ENCODE measurements at regions not wholly inside any gene's neighbourhood (a gene's known extent, or its start where the extent isn't known, plus 50 kb on each side); places are given as distances from the start of the nearest gene placed in this dataset.

DNA sequence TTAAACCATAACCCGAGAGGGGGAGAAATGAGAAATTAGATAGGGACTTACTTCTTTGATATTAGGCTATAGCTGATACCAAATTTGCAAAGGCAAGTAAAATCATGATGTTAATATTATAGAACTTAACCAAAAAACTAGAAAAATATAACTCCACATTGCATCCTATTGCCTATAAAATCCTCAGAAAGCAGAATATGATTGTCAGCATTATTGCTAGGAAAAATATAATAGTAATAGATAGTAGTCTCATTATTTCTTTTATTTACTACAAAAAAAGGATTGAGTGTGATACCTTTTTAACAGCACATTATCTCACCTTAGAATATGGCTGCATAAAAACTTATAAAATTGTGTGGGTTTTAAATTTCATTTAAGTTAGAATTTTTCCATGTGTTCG, 206.5 kb upstream of the CDIN1 start:
- Histone ChIP-seq H3K27ac (ENCODE audit: low read length) (no peak overlapping the region), H3K9ac (ENCODE audit: low read depth, low read length) (no peak overlapping the region), H3K4me1 (ENCODE audit: insufficient read depth, low read length) (no peaks in the 10 kb centered on the region; the same call in 1 of the 2 replicates), H3K9me3 (ENCODE audit: insufficient read depth, low read depth, low read length) (no peaks in the 10 kb centered on the region), H3K4me3 (ENCODE audit: low read length) (no peak overlapping the region), H3K27me3 (ENCODE audit: insufficient read depth, low read length) (no peaks in the 10 kb centered on the region), H3K36me3 (ENCODE audit: insufficient read depth, low read depth, low read length) (no peaks in the 10 kb centered on the region)

DNA sequence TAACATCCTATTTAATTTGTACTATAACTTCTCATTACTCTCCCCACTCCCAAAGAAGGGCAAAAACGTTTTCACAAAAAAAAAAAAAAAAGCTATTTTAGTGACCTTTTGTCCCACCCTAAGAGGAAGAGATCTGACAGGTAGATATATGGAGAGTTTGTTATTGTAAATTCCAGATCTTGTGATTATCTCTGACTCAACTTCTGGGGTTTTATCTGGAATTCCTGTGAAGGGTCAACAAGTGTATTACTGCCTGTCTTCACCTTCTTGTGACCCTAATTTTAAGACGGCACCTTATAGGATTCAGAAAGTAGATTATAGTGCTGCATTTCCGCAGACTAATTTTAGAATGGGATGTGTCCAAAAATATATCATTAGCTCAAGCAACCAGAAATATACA, 205.9 kb upstream of the CDIN1 start:
- no peaks in the 10 kb centered on the region for H3K9me3 ChIP-seq (ENCODE audit: insufficient read depth, low read depth, low read length)
- H3K36me3 ChIP-seq (ENCODE audit: insufficient read depth, low read depth, low read length), result no peaks in the 10 kb centered on the region
- no peaks in the 10 kb centered on the region; the same call in 1 of the 2 replicates for H3K4me1 ChIP-seq (ENCODE audit: insufficient read depth, low read length)
- no peaks in the 10 kb centered on the region for H3K27me3 ChIP-seq (ENCODE audit: insufficient read depth, low read length)
- no peak overlapping the region for H3K4me3 ChIP-seq (ENCODE audit: low read length)
- H3K27ac ChIP-seq (ENCODE audit: low read length), result no peak overlapping the region
- no peak overlapping the region for H3K9ac ChIP-seq (ENCODE audit: low read depth, low read length)

DNA sequence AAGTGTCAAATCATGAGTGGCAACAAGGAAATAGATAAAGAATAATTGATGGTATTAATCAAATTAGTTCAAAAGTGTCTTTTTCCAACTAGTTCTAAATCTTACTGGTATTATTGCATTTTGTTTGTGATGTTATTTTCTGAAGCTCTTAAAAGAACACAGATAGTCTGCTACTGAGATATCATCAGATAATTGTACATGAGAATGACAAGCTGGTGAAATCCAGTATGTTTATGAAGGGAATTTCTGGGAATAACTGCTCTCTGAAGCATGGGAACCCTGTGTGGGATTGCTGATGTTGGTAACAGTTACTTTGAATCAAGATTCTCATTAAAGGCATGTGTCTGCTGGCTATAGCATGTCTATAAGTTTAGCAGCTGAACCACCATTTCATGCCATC, 190.3 kb upstream of the CDIN1 start:
- Histone ChIP-seq H3K27ac (ENCODE audit: low read length) (no peak overlapping the region), H3K27me3 (ENCODE audit: insufficient read depth, low read length) (no peaks in the 10 kb centered on the region), H3K9me3 (ENCODE audit: insufficient read depth, low read depth, low read length) (no peaks in the 10 kb centered on the region), H3K4me3 (ENCODE audit: low read length) (no peak overlapping the region), H3K36me3 (ENCODE audit: insufficient read depth, low read depth, low read length) (no peaks in the 10 kb centered on the region), H3K4me1 (ENCODE audit: insufficient read depth, low read length) (no peaks in the 10 kb centered on the region), H3K9ac (ENCODE audit: low read depth, low read length) (no peak overlapping the region)

DNA sequence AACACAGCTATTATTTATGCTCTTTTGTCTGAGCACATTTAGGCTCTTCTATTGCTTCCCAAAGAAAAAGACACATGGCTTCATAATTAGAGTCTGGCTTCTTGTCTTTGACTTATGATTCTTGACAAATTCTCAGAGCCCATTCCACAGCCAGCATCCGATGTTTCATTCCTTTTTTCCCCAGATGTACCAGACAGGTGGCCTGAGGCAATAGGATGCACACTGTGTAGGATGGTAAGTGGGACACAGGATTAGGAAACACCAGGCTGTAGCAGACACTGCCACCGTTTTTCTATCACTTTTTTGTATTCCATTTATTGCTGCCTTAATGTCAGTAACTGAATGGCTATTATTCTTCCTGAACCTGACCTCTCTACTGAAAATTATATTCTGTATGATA, 188.9 kb upstream of the CDIN1 start:
- Histone ChIP-seq H3K27ac (ENCODE audit: low read length) (no peak overlapping the region), H3K9me3 (ENCODE audit: insufficient read depth, low read depth, low read length) (no peaks in the 10 kb centered on the region), H3K9ac (ENCODE audit: low read depth, low read length) (no peak overlapping the region), H3K4me1 (ENCODE audit: insufficient read depth, low read length) (no peaks in the 10 kb centered on the region), H3K36me3 (ENCODE audit: insufficient read depth, low read depth, low read length) (no peaks in the 10 kb centered on the region), H3K4me3 (ENCODE audit: low read length) (no peak overlapping the region), H3K27me3 (ENCODE audit: insufficient read depth, low read length) (no peaks in the 10 kb centered on the region)

DNA sequence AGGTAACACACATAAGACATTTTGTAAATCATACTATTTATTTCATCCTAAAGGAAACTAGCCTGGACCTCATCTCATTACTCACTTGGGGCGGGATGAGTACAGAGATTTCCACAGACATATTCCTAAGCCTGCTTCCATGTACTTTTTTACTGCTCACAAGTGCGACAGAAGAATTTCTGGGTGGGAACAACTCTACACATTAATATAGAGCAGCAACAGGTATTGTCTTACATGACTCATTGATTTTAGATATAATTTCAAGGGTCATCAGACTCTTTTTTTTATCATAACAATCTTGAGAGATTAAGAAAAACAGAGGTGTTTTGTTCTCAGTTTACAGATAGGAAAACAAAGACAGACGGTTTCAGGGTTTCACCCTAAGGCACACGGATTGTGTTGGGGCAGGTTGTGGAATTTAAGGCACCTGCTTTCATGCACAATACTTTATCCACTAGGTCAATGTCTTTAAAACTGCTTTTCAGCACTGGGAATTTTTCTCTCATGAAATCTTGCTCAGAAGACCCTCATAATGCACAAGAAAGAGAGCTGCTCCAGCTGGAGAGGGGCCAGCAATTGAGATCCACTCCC, 186.7 kb upstream of the CDIN1 start:
- H3K27ac ChIP-seq (ENCODE audit: low read length), result no peak overlapping the region
- no peaks in the 10 kb centered on the region for H3K27me3 ChIP-seq (ENCODE audit: insufficient read depth, low read length)
- H3K9ac ChIP-seq (ENCODE audit: low read depth, low read length), result no peak overlapping the region
- H3K4me3 ChIP-seq (ENCODE audit: low read length), result no peak overlapping the region
- no peaks in the 10 kb centered on the region for H3K9me3 ChIP-seq (ENCODE audit: insufficient read depth, low read depth, low read length)
- no peaks in the 10 kb centered on the region for H3K36me3 ChIP-seq (ENCODE audit: insufficient read depth, low read depth, low read length)
- H3K4me1 ChIP-seq (ENCODE audit: insufficient read depth, low read length), result no peaks in the 10 kb centered on the region

DNA sequence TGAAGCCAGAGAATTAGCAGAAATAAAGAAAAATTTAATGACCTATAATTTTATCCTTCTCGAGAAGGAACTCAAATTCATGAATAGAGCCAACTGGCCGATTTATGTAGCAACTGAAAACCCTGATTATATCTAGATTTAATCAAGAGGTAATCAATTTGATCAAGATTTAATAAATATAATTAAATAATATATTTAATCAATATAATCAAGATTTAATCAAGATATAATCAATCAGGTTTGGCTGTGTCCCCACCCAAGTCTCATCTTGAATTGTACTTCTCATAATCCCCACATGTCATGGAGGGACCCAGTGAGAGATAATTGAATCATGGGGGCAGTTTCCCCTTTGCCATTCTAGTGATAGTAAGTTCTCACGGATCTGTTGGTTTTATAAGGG, 181.2 kb upstream of the CDIN1 start:
- H3K4me1 ChIP-seq (ENCODE audit: insufficient read depth, low read length), result peaks cover 3% of the 10 kb centered on the region
- no peaks in the 10 kb centered on the region for H3K9me3 ChIP-seq (ENCODE audit: insufficient read depth, low read depth, low read length)
- no peak overlapping the region for H3K27ac ChIP-seq (ENCODE audit: low read length)
- H3K27me3 ChIP-seq (ENCODE audit: insufficient read depth, low read length), result no peaks in the 10 kb centered on the region
- H3K36me3 ChIP-seq (ENCODE audit: insufficient read depth, low read depth, low read length), result no peaks in the 10 kb centered on the region
- no peak overlapping the region for H3K9ac ChIP-seq (ENCODE audit: low read depth, low read length)
- no peak overlapping the region for H3K4me3 ChIP-seq (ENCODE audit: low read length)

DNA sequence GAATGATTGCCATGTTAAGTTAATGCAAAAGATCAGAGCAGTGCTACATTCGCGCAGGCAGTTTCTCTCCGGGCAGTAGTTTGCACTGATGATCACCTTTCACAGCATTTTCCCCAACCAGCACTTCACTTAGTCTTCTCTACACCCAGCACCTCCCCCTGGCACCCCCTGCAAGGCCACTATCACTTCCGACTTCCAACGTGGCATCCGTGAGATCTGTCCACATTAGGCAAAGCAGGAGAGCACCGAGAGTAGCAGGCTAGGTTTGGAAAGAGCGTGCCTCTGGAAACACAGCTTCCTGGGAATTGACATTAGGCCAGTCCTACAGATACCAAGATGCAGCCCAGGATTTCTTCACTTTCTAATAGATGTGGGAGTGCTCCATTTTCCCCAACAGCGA, 180.2 kb upstream of the CDIN1 start:
- no peak overlapping the region for H3K4me3 ChIP-seq (ENCODE audit: low read length)
- H3K36me3 ChIP-seq (ENCODE audit: insufficient read depth, low read depth, low read length), result no peaks in the 10 kb centered on the region
- no peak overlapping the region for H3K9ac ChIP-seq (ENCODE audit: low read depth, low read length)
- H3K4me1 ChIP-seq (ENCODE audit: insufficient read depth, low read length), result peaks cover 13% of the 10 kb centered on the region
- no peak overlapping the region for H3K27ac ChIP-seq (ENCODE audit: low read length)
- no peaks in the 10 kb centered on the region for H3K27me3 ChIP-seq (ENCODE audit: insufficient read depth, low read length)
- H3K9me3 ChIP-seq (ENCODE audit: insufficient read depth, low read depth, low read length), result no peaks in the 10 kb centered on the region

DNA sequence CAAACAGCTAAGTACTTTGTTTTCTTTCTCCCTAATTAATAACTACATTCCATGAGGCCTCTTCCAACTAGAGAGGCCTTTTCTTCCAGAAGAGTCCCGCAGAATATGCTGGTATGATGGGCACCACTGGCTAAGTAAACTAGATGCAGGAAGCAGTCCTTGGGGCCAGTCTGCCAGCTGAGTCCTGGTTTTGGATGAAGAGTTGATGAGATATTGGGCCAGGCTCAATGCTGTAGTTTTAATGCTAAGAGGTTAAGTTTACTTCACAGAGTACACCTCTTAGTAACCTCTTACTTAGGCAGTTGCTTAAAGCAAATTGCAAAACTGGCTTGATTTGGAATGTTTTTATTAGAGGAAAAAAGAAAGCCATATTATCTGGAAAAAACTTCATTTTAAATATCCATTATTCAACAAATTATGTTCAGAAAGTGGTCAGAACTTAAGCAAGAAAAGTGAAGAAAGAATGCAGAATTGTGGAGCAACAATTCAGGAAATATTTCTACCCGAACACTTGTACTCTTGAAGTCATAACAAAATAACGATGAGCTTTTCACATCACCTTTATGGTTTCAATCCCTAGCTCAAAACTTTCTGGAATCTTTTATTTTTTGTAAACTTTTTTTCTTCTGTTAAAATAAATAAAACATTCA, 178.4 kb upstream of the CDIN1 start:
- H3K9ac ChIP-seq (ENCODE audit: low read depth, low read length), result no peak overlapping the region
- no peaks in the 10 kb centered on the region for H3K9me3 ChIP-seq (ENCODE audit: insufficient read depth, low read depth, low read length)
- no peaks in the 10 kb centered on the region for H3K27me3 ChIP-seq (ENCODE audit: insufficient read depth, low read length)
- H3K36me3 ChIP-seq (ENCODE audit: insufficient read depth, low read depth, low read length), result no peaks in the 10 kb centered on the region
- H3K27ac ChIP-seq (ENCODE audit: low read length), result no peak overlapping the region
- H3K4me1 ChIP-seq (ENCODE audit: insufficient read depth, low read length), result peaks cover 20% of the 10 kb centered on the region
- H3K4me3 ChIP-seq (ENCODE audit: low read length), result no peak overlapping the region

DNA sequence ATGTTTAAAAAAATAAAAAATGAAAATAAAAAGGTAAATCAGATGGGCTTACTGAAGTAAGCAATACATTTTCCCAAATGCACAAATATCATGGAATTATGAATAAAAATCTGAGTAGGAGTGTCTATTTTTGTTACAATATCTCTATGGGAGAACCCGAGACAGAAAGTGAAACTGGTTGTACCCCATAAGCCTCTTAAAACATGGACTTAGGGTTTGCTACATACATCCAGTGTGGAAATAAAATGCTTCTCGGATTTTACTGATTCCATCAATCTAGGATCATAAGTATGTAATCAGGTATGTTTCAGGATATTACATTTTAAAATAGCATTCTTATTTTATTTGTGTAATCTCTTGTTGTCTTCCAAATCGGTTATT, 177.8 kb upstream of the CDIN1 start:
- Histone ChIP-seq H3K4me1 (ENCODE audit: insufficient read depth, low read length) (peaks cover 25% of the 10 kb centered on the region), H3K36me3 (ENCODE audit: insufficient read depth, low read depth, low read length) (no peaks in the 10 kb centered on the region), H3K4me3 (ENCODE audit: low read length) (no peak overlapping the region), H3K27me3 (ENCODE audit: insufficient read depth, low read length) (no peaks in the 10 kb centered on the region), H3K9ac (ENCODE audit: low read depth, low read length) (no peak overlapping the region), H3K9me3 (ENCODE audit: insufficient read depth, low read depth, low read length) (no peaks in the 10 kb centered on the region), H3K27ac (ENCODE audit: low read length) (no peak overlapping the region)

DNA sequence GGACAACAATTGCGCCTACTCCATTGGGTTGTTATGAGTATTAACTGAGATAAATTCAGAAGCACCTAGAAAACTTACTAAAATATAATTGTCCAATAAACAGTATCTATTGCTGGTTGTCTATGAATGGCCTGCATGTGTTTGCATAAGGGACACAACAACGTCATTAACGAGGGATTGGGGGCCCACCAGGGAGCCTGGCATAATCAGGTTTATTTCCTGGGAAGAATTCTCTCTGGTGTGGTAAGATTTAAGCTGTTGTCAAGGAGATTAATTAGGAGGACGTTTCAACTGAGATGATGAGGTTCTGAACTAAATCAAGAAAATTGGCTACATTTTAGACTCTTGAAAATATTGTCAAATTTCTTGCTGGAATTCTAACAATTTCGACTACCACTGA, 176.1 kb upstream of the CDIN1 start:
- Histone ChIP-seq H3K9ac (ENCODE audit: low read depth, low read length) (no peak overlapping the region), H3K9me3 (ENCODE audit: insufficient read depth, low read depth, low read length) (no peaks in the 10 kb centered on the region), H3K4me3 (ENCODE audit: low read length) (no peak overlapping the region), H3K27ac (ENCODE audit: low read length) (no peak overlapping the region), H3K27me3 (ENCODE audit: insufficient read depth, low read length) (no peaks in the 10 kb centered on the region), H3K4me1 (ENCODE audit: insufficient read depth, low read length) (peaks cover 40% of the 10 kb centered on the region), H3K36me3 (ENCODE audit: insufficient read depth, low read depth, low read length) (no peaks in the 10 kb centered on the region)

DNA sequence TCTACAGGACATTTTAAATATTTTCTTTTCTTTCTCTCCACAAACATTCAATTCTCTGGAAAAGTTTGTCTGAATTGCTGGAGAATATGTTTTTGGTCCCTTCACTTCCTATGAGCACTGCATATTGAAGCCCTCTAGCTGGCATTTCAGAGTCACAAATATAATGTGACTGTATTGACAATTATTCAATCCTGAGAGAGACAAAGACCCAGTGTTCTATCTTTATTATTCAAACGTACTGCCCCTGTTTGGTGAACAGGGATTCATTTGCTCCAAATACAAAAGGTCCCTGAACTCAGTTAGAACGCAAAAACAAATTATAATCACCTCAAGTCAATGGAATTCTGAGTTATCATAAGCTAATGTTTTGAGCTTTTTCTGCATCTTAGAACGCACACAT, 173.1 kb upstream of the CDIN1 start:
- H3K27ac ChIP-seq (ENCODE audit: low read length), result no peak overlapping the region
- H3K4me1 ChIP-seq (ENCODE audit: insufficient read depth, low read length), result peaks cover 40% of the 10 kb centered on the region
- H3K36me3 ChIP-seq (ENCODE audit: insufficient read depth, low read depth, low read length), result no peaks in the 10 kb centered on the region
- no peaks in the 10 kb centered on the region for H3K27me3 ChIP-seq (ENCODE audit: insufficient read depth, low read length)
- peak overlapping the region; percentile 12; the same call in 1 of the 2 replicates for H3K4me3 ChIP-seq (ENCODE audit: low read length)
- peak overlapping the region; percentile 23; the same call in 1 of the 2 replicates for H3K9ac ChIP-seq (ENCODE audit: low read depth, low read length)
- H3K9me3 ChIP-seq (ENCODE audit: insufficient read depth, low read depth, low read length), result no peaks in the 10 kb centered on the region

DNA sequence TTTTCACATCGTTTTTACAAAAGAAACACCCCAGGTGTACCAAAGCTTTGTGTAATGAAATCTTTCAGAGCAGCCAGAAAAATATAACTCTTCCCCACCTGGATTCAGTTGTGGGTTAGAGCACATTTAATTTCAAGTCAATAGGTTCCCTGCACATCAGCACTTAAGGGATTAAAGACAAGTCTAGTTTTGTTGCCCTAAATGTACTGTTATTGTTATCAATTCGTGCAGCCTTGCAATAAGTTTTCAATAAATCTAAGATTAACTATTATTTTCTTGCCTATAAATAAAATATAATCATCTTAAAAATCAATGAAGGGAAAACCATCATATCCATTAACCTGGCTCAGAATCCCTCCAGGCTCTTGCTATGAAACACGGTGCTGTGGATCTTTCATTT, 172.5 kb upstream of the CDIN1 start:
- H3K27ac ChIP-seq (ENCODE audit: low read length), result no peak overlapping the region
- H3K9me3 ChIP-seq (ENCODE audit: insufficient read depth, low read depth, low read length), result no peaks in the 10 kb centered on the region
- H3K4me3 ChIP-seq (ENCODE audit: low read length), result peak overlapping the region; percentile 12; the same call in 1 of the 2 replicates
- H3K27me3 ChIP-seq (ENCODE audit: insufficient read depth, low read length), result no peaks in the 10 kb centered on the region
- peak overlapping the region; percentile 23; the same call in 1 of the 2 replicates for H3K9ac ChIP-seq (ENCODE audit: low read depth, low read length)
- H3K4me1 ChIP-seq (ENCODE audit: insufficient read depth, low read length), result peaks cover 40% of the 10 kb centered on the region
- no peaks in the 10 kb centered on the region for H3K36me3 ChIP-seq (ENCODE audit: insufficient read depth, low read depth, low read length)

Data from iPS-20b (cell line).